ENCODE measurements at regions not wholly inside any gene's neighbourhood (a gene's known extent, or its start where the extent isn't known, plus 50 kb on each side); places are given as distances from the start of the nearest gene placed in this dataset.

DNA sequence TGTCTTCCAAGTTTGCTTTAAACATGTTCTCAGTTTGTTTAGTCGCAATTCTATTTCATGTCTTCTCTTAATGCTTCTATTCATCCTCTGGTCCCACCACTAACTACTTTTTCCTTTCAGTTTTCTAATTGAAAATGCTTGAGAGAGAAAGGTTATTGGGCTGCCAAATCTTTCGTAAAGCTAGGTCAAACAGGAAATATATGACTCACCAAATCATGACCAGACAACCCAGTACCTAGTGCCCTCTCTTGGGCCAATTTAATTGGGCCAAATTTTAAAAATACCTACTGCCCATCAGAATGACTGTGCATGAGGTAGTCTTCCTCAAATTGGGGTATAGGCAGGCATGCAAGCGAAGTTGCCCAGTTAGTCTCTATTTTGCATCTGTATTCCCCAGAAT, 295.4 kb upstream of the PBX1 start:
- Histone ChIP-seq H3K9ac (ENCODE audit: control insufficient read depth, insufficient read depth, low read length) (no peak overlapping the region), H3K4me2 (ENCODE audit: control insufficient read depth, insufficient read depth) (no peak overlapping the region), H3K4me1 (ENCODE audit: control insufficient read depth, insufficient read depth, low read length) (no peaks in the 10 kb centered on the region), H3K79me2 (ENCODE audit: control insufficient read depth, insufficient read depth, low read length) (no peaks in the 10 kb centered on the region), H2AFZ (ENCODE audit: control insufficient read depth, low read depth, low read length) (no peak overlapping the region), H3K9me3 (replicated peaks; ENCODE audit: control insufficient read depth, insufficient read depth, low read length) (no peaks in the 10 kb centered on the region), H3K27me3 (replicated peaks in 1 of 2; ENCODE audit: control insufficient read depth in 2 of 2, insufficient read depth in 2 of 2, low read length in 1 of 2) (no peaks in the 10 kb centered on the region), H3K4me3 (no peak overlapping the region), H3K36me3 (ENCODE audit: control insufficient read depth in 2 of 2, insufficient read depth in 2 of 2, low read length in 1 of 2) (no peaks in the 10 kb centered on the region), H4K20me1 (ENCODE audit: control insufficient read depth, insufficient read depth) (no peaks in the 10 kb centered on the region), H3K27ac (ENCODE audit: control insufficient read depth, insufficient read depth) (no peak overlapping the region)
- intact Hi-C loops (cut with micrococcal nuclease; ENCODE audit: unreplicated experiment) = no loop called here
- WGBS (ENCODE audit: insufficient coverage, insufficient replicate concordance, low lambda C conversion rate, missing lambda C conversion rate) = 10% methylated on average over 3 of the region's 3 CpGs
- no peak for ATAC-seq
- ChIA-PET SMC1A (ENCODE audit: uncharacterized antibody, unreplicated experiment) (no interaction called here), CTCF (interaction anchor here (1.1 kb wide), 1 partner anchor 7 kb away, joined by 3 read pairs; no protein-coding TSS in a partner anchor), POLR2A (no interaction called here), RAD21 (ENCODE audit: unreplicated experiment) (no interaction called here)
- TF ChIP-seq NR2C1 (IDR thresholded peaks at IDR 0.05) (no peak), MTA3 (IDR thresholded peaks at IDR 0.05; ENCODE audit: borderline replicate concordance, low read length) (no peak), RUNX3 (IDR thresholded peaks at IDR 0.05; ENCODE audit: low read length) (no peak), RB1 (IDR thresholded peaks at IDR 0.05; ENCODE audit: borderline replicate concordance) (no peak)
- BruUV-seq (replicated peaks) = no TSS peak
- no peak for FAIRE-seq
- in situ Hi-C loops (cut with MboI) = no loop called here
- no peak for DNase-seq (ENCODE audit: low read depth, low spot score)

DNA sequence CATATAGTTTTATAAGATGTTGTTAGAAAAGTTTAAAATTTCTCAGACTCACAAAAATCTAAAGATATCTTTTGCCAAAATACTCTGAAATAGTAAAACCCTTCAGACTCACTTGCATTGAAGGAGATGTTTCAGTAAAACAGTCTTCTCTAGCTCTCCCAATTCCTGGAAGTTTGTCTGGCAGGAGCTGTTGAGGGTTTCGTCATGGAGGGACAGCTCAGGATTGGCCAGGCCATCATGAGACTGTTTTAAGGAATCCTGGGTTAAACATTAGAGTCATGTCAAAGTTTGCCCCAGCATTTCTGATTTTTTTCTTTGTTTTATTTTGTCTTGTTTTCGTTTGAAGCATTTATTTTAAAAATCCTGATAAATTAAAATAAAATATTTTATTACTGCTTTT, 293.8 kb upstream of the PBX1 start:
- RAD21 ChIA-PET (ENCODE audit: unreplicated experiment) = no interaction called here
- TF ChIP-seq KLF5 (IDR thresholded peaks at IDR 0.05; ENCODE audit: partially characterized antibody) = no peak
- no peak for TF ChIP-seq ZNF274 (IDR thresholded peaks at IDR 0.05; ENCODE audit: insufficient read depth, insufficient read length)
- TF ChIP-seq SUZ12 (IDR thresholded peaks at IDR 0.05; ENCODE audit: unreplicated experiment) = no peak
- no peak for TF ChIP-seq ZNF622 (IDR thresholded peaks at IDR 0.05)
- TF ChIP-seq PAX8 (IDR thresholded peaks at IDR 0.05) = no peak
- TF ChIP-seq GABPA (IDR thresholded peaks at IDR 0.05; ENCODE audit: low read depth) = no peak
- TF ChIP-seq RCOR1 (conservative IDR thresholded peaks at IDR 0.05; ENCODE audit: low read depth, low read length) = no peak
- TF ChIP-seq, protein P1, sequence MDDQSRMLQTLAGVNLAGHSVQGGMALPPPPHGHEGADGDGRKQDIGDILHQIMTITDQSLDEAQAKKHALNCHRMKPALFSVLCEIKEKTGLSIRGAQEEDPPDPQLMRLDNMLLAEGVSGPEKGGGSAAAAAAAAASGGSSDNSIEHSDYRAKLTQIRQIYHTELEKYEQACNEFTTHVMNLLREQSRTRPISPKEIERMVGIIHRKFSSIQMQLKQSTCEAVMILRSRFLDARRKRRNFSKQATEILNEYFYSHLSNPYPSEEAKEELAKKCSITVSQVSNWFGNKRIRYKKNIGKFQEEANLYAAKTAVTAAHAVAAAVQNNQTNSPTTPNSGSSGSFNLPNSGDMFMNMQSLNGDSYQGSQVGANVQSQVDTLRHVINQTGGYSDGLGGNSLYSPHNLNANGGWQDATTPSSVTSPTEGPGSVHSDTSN (IDR thresholded peaks at IDR 0.05; ENCODE audit: insufficient replicate concordance, low read depth, low read length) = no peak
- DNase-seq (ENCODE audit: low read depth, low spot score) (no peak), FAIRE-seq (no peak), ATAC-seq (no peak)
- SMC1A ChIA-PET (ENCODE audit: uncharacterized antibody, unreplicated experiment) = no interaction called here
- H3K4me3 ChIP-seq = no peak overlapping the region
- H3K9me3 ChIP-seq (replicated peaks; ENCODE audit: control insufficient read depth, insufficient read depth, low read length) = no peaks in the 10 kb centered on the region
- no peak overlapping the region for H3K27ac ChIP-seq (ENCODE audit: control insufficient read depth, insufficient read depth)
- intact Hi-C loops (cut with micrococcal nuclease; ENCODE audit: unreplicated experiment) = no loop called here
- no peaks in the 10 kb centered on the region for H3K36me3 ChIP-seq (ENCODE audit: control insufficient read depth in 2 of 2, insufficient read depth in 2 of 2, low read length in 1 of 2)
- POLR2A ChIA-PET = no interaction called here
- WGBS (ENCODE audit: insufficient coverage, insufficient replicate concordance, low lambda C conversion rate, missing lambda C conversion rate) = 13% methylated on average over 2 of the region's 2 CpGs
- H3K79me2 ChIP-seq (ENCODE audit: control insufficient read depth, insufficient read depth, low read length) = no peaks in the 10 kb centered on the region
- in situ Hi-C loops (cut with MboI) = no loop called here
- no peak overlapping the region for H3K9ac ChIP-seq (ENCODE audit: control insufficient read depth, insufficient read depth, low read length)
- no peak overlapping the region for H2AFZ ChIP-seq (ENCODE audit: control insufficient read depth, low read depth, low read length)
- CTCF ChIA-PET = no interaction called here
- H3K4me2 ChIP-seq (ENCODE audit: control insufficient read depth, insufficient read depth) = no peak overlapping the region
- H3K27me3 ChIP-seq (replicated peaks in 1 of 2; ENCODE audit: control insufficient read depth in 2 of 2, insufficient read depth in 2 of 2, low read length in 1 of 2) = no peaks in the 10 kb centered on the region
- no peaks in the 10 kb centered on the region for H3K4me1 ChIP-seq (ENCODE audit: control insufficient read depth, insufficient read depth, low read length)
- BruUV-seq (replicated peaks) = no TSS peak
- H4K20me1 ChIP-seq (ENCODE audit: control insufficient read depth, insufficient read depth) = no peaks in the 10 kb centered on the region
